Body of pancreas (tissue), 4 donors: ENCODE measurements at regions not wholly inside any gene's neighbourhood (a gene's known extent, or its start where the extent isn't known, plus 50 kb on each side); places are given as distances from the start of the nearest gene placed in this dataset.

Experiments
- POLR2A ChIP-seq, 3 donors: fragments of 450-650 bp; IDR thresholded peaks; one replicate each; pipeline ENCODE4 v1.6.1; 2016; ENCODE audit warnings: antibody characterized with exemption in 3 of 3, mild to moderate bottlenecking in 2 of 3
- TF ChIP-seq, protein P1 (sequence below), 7 experiments: fragments of 450-650 bp in 4 of 7; fragments of 200-600 bp in 3 of 7; sonication (generic) in 3 of 7; IDR thresholded peaks; one replicate each; pipeline ENCODE4 v1.5.1; 2016 to 2019; ENCODE audit warnings: antibody characterized with exemption in 7 of 7

DNA sequence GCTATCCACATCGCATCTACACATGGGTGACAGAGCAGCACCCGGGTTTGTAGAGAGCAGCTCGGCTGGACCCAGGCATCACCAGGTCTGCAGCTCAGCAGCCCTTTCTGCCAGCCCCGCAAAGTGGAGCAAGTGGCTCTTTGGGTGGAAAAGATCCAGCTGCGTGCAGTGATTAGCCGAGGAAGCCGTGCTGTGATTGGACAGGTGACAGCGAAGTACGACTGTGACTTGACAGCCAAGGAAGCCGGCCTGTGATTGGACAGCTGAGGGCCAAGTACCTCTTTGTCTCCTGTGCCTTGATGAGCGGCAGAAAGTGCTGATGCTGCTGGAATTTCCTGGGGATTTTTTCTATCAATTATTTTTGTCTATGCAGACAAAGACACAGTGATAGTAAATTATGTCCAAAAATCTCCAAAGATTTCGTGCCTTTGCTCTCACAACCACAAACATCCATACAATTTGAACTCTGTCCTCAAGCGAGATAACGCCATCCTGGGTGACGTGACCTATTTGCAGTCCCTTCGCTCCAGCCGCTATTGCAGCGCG, 62.3 kb upstream of the GPR31 start:
- TF ChIP-seq, protein P1, sequence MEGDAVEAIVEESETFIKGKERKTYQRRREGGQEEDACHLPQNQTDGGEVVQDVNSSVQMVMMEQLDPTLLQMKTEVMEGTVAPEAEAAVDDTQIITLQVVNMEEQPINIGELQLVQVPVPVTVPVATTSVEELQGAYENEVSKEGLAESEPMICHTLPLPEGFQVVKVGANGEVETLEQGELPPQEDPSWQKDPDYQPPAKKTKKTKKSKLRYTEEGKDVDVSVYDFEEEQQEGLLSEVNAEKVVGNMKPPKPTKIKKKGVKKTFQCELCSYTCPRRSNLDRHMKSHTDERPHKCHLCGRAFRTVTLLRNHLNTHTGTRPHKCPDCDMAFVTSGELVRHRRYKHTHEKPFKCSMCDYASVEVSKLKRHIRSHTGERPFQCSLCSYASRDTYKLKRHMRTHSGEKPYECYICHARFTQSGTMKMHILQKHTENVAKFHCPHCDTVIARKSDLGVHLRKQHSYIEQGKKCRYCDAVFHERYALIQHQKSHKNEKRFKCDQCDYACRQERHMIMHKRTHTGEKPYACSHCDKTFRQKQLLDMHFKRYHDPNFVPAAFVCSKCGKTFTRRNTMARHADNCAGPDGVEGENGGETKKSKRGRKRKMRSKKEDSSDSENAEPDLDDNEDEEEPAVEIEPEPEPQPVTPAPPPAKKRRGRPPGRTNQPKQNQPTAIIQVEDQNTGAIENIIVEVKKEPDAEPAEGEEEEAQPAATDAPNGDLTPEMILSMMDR (IDR thresholded peaks at IDR 0.05), result no peak
- TF ChIP-seq POLR2A (IDR thresholded peaks at IDR 0.05), result no peak
